Mammary epithelial cell (primary cell): ENCODE measurements at regions not wholly inside any gene's neighbourhood (a gene's known extent, or its start where the extent isn't known, plus 50 kb on each side); places are given as distances from the start of the nearest gene placed in this dataset.

Source experiments
- EZH2 ChIP-seq: IDR thresholded peaks from 2 replicates; pipeline ENCODE4 v1.6.1; 2012; ENCODE audit warnings: low read length, inconsistent platforms, borderline replicate concordance
- TF ChIP-seq, protein P1 (sequence below), 2 donors: IDR thresholded peaks in 1 of 2; conservative IDR thresholded peaks in 1 of 2; 2 replicates each; pipeline ENCODE4 v1.5.1; 2011 to 2012; ENCODE audit warnings: inconsistent platforms in 2 of 2, low read length in 2 of 2, mild to moderate bottlenecking in 2 of 2, control low read depth in 1 of 2, low read depth in 1 of 2; ENCODE audit not compliant: insufficient read depth in 1 of 2; ENCODE audit errors: extremely low read depth in 1 of 2

DNA sequence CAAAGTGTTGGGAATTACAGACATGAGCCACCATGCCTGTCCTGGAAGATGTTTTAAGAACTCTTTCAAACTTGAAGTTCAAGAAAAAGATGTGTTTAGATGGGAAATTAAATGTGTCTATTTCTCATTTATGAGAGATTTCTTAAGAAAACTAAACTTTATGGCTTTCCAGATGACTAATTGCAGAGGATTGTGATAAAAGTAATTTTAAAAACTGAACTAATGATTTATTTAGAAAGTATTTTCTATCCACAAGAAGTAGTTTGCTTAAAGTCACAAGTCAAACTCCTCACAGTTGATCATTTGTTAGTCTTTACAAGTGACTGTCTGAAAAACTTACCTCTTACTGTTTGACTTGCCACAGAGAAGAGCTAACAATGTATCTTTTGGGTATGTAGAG, 89.6 kb upstream of the SPRY2 start:
- TF ChIP-seq, protein P1, sequence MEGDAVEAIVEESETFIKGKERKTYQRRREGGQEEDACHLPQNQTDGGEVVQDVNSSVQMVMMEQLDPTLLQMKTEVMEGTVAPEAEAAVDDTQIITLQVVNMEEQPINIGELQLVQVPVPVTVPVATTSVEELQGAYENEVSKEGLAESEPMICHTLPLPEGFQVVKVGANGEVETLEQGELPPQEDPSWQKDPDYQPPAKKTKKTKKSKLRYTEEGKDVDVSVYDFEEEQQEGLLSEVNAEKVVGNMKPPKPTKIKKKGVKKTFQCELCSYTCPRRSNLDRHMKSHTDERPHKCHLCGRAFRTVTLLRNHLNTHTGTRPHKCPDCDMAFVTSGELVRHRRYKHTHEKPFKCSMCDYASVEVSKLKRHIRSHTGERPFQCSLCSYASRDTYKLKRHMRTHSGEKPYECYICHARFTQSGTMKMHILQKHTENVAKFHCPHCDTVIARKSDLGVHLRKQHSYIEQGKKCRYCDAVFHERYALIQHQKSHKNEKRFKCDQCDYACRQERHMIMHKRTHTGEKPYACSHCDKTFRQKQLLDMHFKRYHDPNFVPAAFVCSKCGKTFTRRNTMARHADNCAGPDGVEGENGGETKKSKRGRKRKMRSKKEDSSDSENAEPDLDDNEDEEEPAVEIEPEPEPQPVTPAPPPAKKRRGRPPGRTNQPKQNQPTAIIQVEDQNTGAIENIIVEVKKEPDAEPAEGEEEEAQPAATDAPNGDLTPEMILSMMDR (conservative IDR thresholded peaks at IDR 0.05 in 1 of 2, IDR thresholded peaks at IDR 0.05 in 1 of 2; ENCODE audit: extremely low read depth in 1 of 2, insufficient read depth in 1 of 2, low read depth in 1 of 2, low read length in 2 of 2) = no peak
- no peak for TF ChIP-seq EZH2
